ENCODE measurements at regions not wholly inside any gene's neighbourhood (a gene's known extent, or its start where the extent isn't known, plus 50 kb on each side); places are given as distances from the start of the nearest gene placed in this dataset.

GRCh38 chr10:111551001-111551400 is 474.2 kb downstream of the ADRA2A start:
- in situ Hi-C loops (cut with HindIII; ENCODE audit: low pct_ligation_motif_present, low sequenced_read_pairs) = no loop called here
- Histone ChIP-seq H3K36me3 (replicated peaks) (no peaks in the 10 kb centered on the region), H3K27me3 (replicated peaks) (no peaks in the 10 kb centered on the region), H3K27ac (no peak overlapping the region), H3K4me3 (ENCODE audit: low read depth, low read length) (no peak overlapping the region)
- TF ChIP-seq CTCF (IDR thresholded peaks at IDR 0.05; ENCODE audit: low read depth, low read length, missing control alignments) = no peak
- no peak for DNase-seq

GRCh38 chr10:111556666-111557065 is 479.8 kb downstream of the ADRA2A start:
- H3K27ac ChIP-seq = no peak overlapping the region
- in situ Hi-C loops (cut with HindIII; ENCODE audit: low pct_ligation_motif_present, low sequenced_read_pairs) = no loop called here
- TF ChIP-seq CTCF (IDR thresholded peaks at IDR 0.05; ENCODE audit: low read depth, low read length, missing control alignments) = no peak
- no peaks in the 10 kb centered on the region for H3K36me3 ChIP-seq (replicated peaks)
- DNase-seq = no peak
- H3K4me3 ChIP-seq (ENCODE audit: low read depth, low read length) = no peak overlapping the region
- no peaks in the 10 kb centered on the region for H3K27me3 ChIP-seq (replicated peaks)

GRCh38 chr10:111558211-111558610 is 481.4 kb downstream of the ADRA2A start:
- Histone ChIP-seq H3K27ac (no peak overlapping the region), H3K4me3 (ENCODE audit: low read depth, low read length) (no peak overlapping the region), H3K27me3 (replicated peaks) (no peaks in the 10 kb centered on the region), H3K36me3 (replicated peaks) (no peaks in the 10 kb centered on the region)
- DNase-seq = no peak
- in situ Hi-C loops (cut with HindIII; ENCODE audit: low pct_ligation_motif_present, low sequenced_read_pairs) = no loop called here
- TF ChIP-seq CTCF (IDR thresholded peaks at IDR 0.05; ENCODE audit: low read depth, low read length, missing control alignments) = no peak

- Histone ChIP-seq H3K36me3 (replicated peaks) (no peaks in the 10 kb centered on the region), H3K4me3 (ENCODE audit: low read depth, low read length) (no peak overlapping the region), H3K27me3 (replicated peaks) (no peaks in the 10 kb centered on the region), H3K27ac (no peak overlapping the region)
- no peak for DNase-seq
- no peak for TF ChIP-seq CTCF (IDR thresholded peaks at IDR 0.05; ENCODE audit: low read depth, low read length, missing control alignments)
- in situ Hi-C loops (cut with HindIII; ENCODE audit: low pct_ligation_motif_present, low sequenced_read_pairs) = no loop called here
Observed at GRCh38 chr10:111560027-111560426, 483.2 kb downstream of the ADRA2A start.

- no peak for TF ChIP-seq CTCF (IDR thresholded peaks at IDR 0.05; ENCODE audit: low read depth, low read length, missing control alignments)
- in situ Hi-C loops (cut with HindIII; ENCODE audit: low pct_ligation_motif_present, low sequenced_read_pairs) = no loop called here
- Histone ChIP-seq H3K4me3 (ENCODE audit: low read depth, low read length) (no peak overlapping the region), H3K36me3 (replicated peaks) (no peaks in the 10 kb centered on the region), H3K27ac (no peak overlapping the region), H3K27me3 (replicated peaks) (no peaks in the 10 kb centered on the region)
- DNase-seq = no peak
Observed at GRCh38 chr10:111561124-111561523, 484.3 kb downstream of the ADRA2A start.

- Histone ChIP-seq H3K27ac (no peak overlapping the region), H3K36me3 (replicated peaks) (no peaks in the 10 kb centered on the region), H3K4me3 (ENCODE audit: low read depth, low read length) (no peak overlapping the region), H3K27me3 (replicated peaks) (no peaks in the 10 kb centered on the region)
- TF ChIP-seq CTCF (IDR thresholded peaks at IDR 0.05; ENCODE audit: low read depth, low read length, missing control alignments) = no peak
- in situ Hi-C loops (cut with HindIII; ENCODE audit: low pct_ligation_motif_present, low sequenced_read_pairs) = no loop called here
- DNase-seq = no peak
Observed at GRCh38 chr10:111565542-111565941, 488.7 kb downstream of the ADRA2A start.
